IMR-90 (cell line): ENCODE measurements at regions not wholly inside any gene's neighbourhood (a gene's known extent, or its start where the extent isn't known, plus 50 kb on each side); places are given as distances from the start of the nearest gene placed in this dataset.

Experiments
- BHLHE40 ChIP-seq: fragments of 150-350 bp; IDR thresholded peaks from 2 replicates; pipeline ENCODE4 v1.6.1; 2016; ENCODE audit warnings: mild to moderate bottlenecking, low read depth, low read length
- CEBPB ChIP-seq: IDR thresholded peaks from 2 replicates; pipeline ENCODE4 v1.6.1; 2012; ENCODE audit warnings: low read depth, low read length, improper control_type of control experiment
- FOS ChIP-seq: fragments of 150-350 bp; IDR thresholded peaks from 2 replicates; pipeline ENCODE4 v1.6.1; 2016; ENCODE audit warnings: low read depth, low read length
- MAZ ChIP-seq: IDR thresholded peaks from 2 replicates; pipeline ENCODE4 v1.6.1; 2012; ENCODE audit warnings: low read depth, mild to moderate bottlenecking, low read length, improper control_type of control experiment, moderate library complexity, borderline replicate concordance
- MXI1 ChIP-seq: IDR thresholded peaks from 2 replicates; pipeline ENCODE4 v1.6.1; 2012; ENCODE audit warnings: low read depth, mild to moderate bottlenecking, low read length, moderate library complexity, borderline replicate concordance
- POLR2A ChIP-seq: IDR thresholded peaks from 2 replicates; pipeline ENCODE4 v1.6.1; 2012; ENCODE audit warnings: mild to moderate bottlenecking, low read depth, low read length
- RAD21 ChIP-seq: IDR thresholded peaks from 2 replicates; pipeline ENCODE4 v1.6.1; 2012; ENCODE audit warnings: low read length, improper control_type of control experiment
- RCOR1 ChIP-seq: IDR thresholded peaks from 2 replicates; pipeline ENCODE4 v1.6.1; 2012; ENCODE audit warnings: mild to moderate bottlenecking, low read length, improper control_type of control experiment; ENCODE audit not compliant: insufficient replicate concordance
- RFX5 ChIP-seq: IDR thresholded peaks from 2 replicates; pipeline ENCODE4 v1.8.0; 2012; ENCODE audit warnings: low read depth, mild to moderate bottlenecking, low read length, moderate library complexity
- SMC3 ChIP-seq: fragments of 150-350 bp; IDR thresholded peaks from 2 replicates; pipeline ENCODE4 v1.6.1; 2016; ENCODE audit warnings: low read depth, mild to moderate bottlenecking, antibody characterized with exemption, low read length, moderate library complexity
- TF ChIP-seq, protein P1 (sequence below): conservative IDR thresholded peaks from 2 replicates; pipeline ENCODE4 v1.5.1; 2012; ENCODE audit warnings: mild to moderate bottlenecking, low read depth, low read length, improper control_type of control experiment
- TF ChIP-seq, protein P2 (sequence below): fragments of 150-350 bp; IDR thresholded peaks from 2 replicates; pipeline ENCODE4 v1.6.1; 2017; ENCODE audit warnings: mild to moderate bottlenecking, antibody characterized with exemption, low read length, low read depth
- TF ChIP-seq, protein P3 (sequence below): fragments of 150-350 bp; IDR thresholded peaks from 2 replicates; pipeline ENCODE4 v1.6.1; 2016; ENCODE audit warnings: low read depth, mild to moderate bottlenecking, low read length, moderate library complexity, borderline replicate concordance

DNA sequence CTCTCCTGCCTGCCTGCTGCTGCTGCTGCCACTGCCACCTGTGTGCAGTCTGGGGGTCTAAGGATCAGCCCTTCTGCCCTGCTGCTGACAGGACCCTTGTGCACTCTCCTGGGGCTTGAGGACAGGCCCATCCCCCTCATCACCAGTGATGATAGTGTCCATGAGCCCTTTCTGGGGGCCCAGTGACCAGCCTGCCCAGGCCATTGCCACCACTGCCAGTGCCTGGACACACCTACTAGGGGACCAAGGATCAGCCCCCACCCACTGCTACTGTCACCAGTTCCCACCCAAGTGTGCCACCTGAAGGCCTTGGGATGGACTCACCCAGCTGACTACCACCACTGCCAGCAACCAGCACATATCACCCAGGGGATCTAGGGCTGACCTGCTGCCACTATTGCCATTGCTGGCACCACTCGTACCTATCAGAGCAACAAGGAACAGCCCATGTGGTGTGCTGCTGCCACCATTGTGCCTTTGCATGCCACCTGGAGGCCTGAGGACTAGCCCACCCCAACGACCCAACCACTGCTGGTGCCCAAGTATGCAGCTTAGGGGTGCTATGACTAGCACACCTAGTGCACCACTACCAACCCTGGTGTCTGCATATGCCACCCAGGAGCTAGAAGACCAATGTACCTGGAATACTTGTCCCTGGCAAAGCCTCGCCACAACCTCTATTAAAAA, 994.3 kb downstream of the PCDH17 start:
- TF ChIP-seq MXI1 (no peak), POLR2A (no peak), SMC3 (no peak), MAZ (no peak), CEBPB (no peak), RFX5 (no peak), RAD21 (no peak), BHLHE40 (no peak), RCOR1 (no peak), FOS (no peak)
- TF ChIP-seq, protein P1, sequence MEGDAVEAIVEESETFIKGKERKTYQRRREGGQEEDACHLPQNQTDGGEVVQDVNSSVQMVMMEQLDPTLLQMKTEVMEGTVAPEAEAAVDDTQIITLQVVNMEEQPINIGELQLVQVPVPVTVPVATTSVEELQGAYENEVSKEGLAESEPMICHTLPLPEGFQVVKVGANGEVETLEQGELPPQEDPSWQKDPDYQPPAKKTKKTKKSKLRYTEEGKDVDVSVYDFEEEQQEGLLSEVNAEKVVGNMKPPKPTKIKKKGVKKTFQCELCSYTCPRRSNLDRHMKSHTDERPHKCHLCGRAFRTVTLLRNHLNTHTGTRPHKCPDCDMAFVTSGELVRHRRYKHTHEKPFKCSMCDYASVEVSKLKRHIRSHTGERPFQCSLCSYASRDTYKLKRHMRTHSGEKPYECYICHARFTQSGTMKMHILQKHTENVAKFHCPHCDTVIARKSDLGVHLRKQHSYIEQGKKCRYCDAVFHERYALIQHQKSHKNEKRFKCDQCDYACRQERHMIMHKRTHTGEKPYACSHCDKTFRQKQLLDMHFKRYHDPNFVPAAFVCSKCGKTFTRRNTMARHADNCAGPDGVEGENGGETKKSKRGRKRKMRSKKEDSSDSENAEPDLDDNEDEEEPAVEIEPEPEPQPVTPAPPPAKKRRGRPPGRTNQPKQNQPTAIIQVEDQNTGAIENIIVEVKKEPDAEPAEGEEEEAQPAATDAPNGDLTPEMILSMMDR: no peak
- TF ChIP-seq, protein P2, sequence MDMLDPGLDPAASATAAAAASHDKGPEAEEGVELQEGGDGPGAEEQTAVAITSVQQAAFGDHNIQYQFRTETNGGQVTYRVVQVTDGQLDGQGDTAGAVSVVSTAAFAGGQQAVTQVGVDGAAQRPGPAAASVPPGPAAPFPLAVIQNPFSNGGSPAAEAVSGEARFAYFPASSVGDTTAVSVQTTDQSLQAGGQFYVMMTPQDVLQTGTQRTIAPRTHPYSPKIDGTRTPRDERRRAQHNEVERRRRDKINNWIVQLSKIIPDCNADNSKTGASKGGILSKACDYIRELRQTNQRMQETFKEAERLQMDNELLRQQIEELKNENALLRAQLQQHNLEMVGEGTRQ: no peak
- TF ChIP-seq, protein P3, sequence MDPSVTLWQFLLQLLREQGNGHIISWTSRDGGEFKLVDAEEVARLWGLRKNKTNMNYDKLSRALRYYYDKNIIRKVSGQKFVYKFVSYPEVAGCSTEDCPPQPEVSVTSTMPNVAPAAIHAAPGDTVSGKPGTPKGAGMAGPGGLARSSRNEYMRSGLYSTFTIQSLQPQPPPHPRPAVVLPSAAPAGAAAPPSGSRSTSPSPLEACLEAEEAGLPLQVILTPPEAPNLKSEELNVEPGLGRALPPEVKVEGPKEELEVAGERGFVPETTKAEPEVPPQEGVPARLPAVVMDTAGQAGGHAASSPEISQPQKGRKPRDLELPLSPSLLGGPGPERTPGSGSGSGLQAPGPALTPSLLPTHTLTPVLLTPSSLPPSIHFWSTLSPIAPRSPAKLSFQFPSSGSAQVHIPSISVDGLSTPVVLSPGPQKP: no peak
